SK-N-MC (cell line): ENCODE measurements at regions not wholly inside any gene's neighbourhood (a gene's known extent, or its start where the extent isn't known, plus 50 kb on each side); places are given as distances from the start of the nearest gene placed in this dataset.
A peak's percentile ranks its signal among the peaks of the same experiment; 100 is the strongest.

Experiments
- DNase-seq: peaks from one replicate; pipeline ENCODE4 v3.0.0-alpha.2; 2011; ENCODE audit warnings: low read depth, low spot score
- H3K27ac ChIP-seq: fragments of 200-600 bp; sonication (generic); 2 replicates; pipeline ENCODE4 v1.5.1; 2016; ENCODE audit warnings: mixed run types
- H3K36me3 ChIP-seq: fragments of 200-600 bp; sonication (generic); 2 replicates; pipeline ENCODE4 v1.6.1; 2017; ENCODE audit warnings: antibody characterized with exemption, low read length, mixed read lengths; ENCODE audit not compliant: insufficient read depth
- H3K4me3 ChIP-seq: fragments of 200-600 bp; sonication (generic); 2 replicates; pipeline ENCODE4 v1.5.1; 2016
- H3K9ac ChIP-seq: fragments of 200-600 bp; sonication (generic); 2 replicates; pipeline ENCODE4 v1.8.0; 2017; ENCODE audit warnings: mixed run types, mixed read lengths; ENCODE audit not compliant: insufficient read length
- H3K9me3 ChIP-seq: fragments of 200-600 bp; sonication (generic); 2 replicates; pipeline ENCODE4 v1.6.1; 2017; ENCODE audit warnings: low read depth, mild to moderate bottlenecking, antibody characterized with exemption, low read length, moderate library complexity, mixed read lengths
- EZH2 ChIP-seq: fragments of 200-600 bp; sonication (generic); IDR thresholded peaks from one replicate; pipeline ENCODE4 v1.6.1; 2017; ENCODE audit warnings: antibody characterized with exemption
- FOXP2 ChIP-seq: optimal IDR thresholded peaks from 2 replicates; pipeline ENCODE3; 2011; ENCODE audit warnings: mild to moderate bottlenecking, moderate library complexity; ENCODE audit not compliant: insufficient read depth; ENCODE audit errors: extremely low read length, control extremely low read depth
- POLR2AphosphoS5 ChIP-seq: IDR thresholded peaks from 2 replicates; pipeline ENCODE4 v1.6.1; 2012; ENCODE audit warnings: mild to moderate bottlenecking, low read depth, low read length, borderline replicate concordance

DNA sequence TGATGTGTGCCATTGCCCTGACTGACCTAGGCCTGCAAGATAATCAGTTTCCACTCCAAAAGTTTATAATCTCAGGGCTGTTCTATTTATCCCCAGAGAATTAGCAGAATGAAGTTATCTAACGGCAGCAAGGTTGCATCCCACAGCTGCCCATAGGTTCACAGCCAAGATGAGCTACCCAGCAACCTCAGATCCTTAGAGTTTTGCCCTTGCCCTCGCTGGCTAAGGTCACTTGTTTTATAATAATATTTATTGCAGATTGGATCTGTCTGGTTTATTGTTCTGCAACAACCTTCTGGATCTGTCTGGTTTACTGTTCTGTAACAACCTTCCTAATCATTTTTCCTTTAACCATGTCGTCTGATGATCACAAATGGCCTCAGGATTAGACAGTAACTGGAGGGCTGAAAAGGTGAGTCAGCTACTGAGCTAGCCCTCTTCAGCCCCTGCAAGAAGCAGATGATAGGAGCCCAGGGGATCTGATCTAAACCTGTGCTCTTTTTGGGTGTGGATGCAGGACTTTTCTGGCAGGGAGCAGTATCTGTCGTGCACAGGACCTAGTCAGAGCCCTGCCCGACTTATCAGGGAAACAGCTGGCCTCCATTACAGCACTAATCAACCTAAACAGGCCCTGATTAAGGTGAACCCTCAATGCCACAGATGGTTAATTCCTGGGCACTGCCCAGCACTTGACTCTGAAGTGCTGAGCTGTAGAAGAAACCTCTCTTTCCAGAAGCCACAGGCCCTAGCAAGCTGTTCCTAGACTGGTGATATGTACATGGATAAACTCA lies 642.9 kb upstream of the KIRREL3 start:
- Histone ChIP-seq H3K36me3 (no peaks in the 10 kb centered on the region), H3K9ac (no peak overlapping the region), H3K9me3 (no peaks in the 10 kb centered on the region), H3K27ac (no peak overlapping the region), H3K4me3 (no peak overlapping the region)
- DNase-seq, result no peak
- TF ChIP-seq POLR2AphosphoS5, result no peak
- TF ChIP-seq FOXP2, result no peak
- no peak for TF ChIP-seq EZH2

DNA sequence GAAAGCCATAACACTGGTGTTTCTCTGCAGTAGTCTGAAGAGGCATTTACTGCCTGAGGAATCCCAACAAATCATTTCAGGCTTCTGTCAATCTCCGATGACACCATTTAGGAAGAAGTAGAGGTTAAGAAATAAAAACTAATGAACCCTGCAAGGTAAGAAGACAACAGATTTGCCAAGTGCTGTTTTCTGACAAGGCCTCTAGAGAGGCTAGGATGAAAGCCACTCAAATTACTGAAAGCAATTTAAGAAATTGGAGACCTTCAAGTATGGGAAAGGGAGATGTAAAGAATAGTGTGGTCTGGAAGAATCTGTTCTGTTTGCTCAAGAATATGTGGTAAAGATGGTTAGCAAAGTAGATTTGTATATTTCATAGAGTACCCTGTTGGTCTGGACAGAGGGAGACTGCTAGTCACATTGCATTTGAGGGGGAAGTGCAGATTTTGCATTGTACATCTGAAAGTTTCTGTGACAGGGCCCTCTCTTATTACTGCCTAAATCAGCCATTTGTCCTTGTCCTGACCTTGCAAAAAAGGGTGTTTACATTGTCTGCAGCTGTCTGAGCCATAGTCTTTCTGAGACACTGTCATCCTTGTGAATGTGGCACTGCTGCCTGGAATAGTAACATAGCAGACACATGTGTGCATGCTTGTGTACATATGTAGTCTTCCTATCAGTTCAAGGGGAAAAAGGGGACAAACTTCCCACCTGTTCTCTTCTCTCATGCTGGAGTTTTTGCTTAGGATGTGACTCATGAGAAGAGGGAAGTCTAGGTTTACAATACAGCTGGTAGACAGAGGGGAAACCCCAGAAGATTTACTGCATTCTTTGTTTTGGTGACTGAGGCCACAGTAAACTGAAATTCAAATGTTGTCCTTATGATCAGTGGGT lies 640.2 kb upstream of the KIRREL3 start:
- H3K9me3 ChIP-seq, result no peaks in the 10 kb centered on the region
- no peak overlapping the region for H3K9ac ChIP-seq
- no peaks in the 10 kb centered on the region for H3K36me3 ChIP-seq
- TF ChIP-seq POLR2AphosphoS5, result no peak
- TF ChIP-seq EZH2, result no peak
- no peak for TF ChIP-seq FOXP2
- DNase-seq, result no peak
- no peak overlapping the region for H3K27ac ChIP-seq
- H3K4me3 ChIP-seq, result no peak overlapping the region

DNA sequence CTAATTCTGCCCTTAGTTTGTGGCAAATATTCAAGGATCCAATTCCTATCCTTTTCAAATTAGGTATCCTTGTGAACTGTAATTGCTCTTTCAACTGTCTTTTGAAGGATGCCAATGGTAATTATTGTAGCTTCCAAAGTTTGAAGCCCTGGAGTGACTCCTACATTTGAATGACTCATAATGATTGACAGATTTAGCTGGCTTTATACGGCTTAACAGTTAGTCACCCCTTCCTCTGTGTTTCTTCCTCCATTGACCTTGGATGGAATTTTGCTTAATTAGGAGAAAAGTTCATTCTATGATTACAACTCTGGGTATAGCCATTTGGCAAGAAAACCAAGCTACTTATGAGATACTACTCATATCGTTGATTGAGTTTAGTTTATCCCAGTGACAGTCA lies 639.3 kb upstream of the KIRREL3 start:
- DNase-seq, result no peak
- Histone ChIP-seq H3K4me3 (no peak overlapping the region), H3K27ac (no peak overlapping the region), H3K36me3 (no peaks in the 10 kb centered on the region), H3K9me3 (no peaks in the 10 kb centered on the region), H3K9ac (no peak overlapping the region)
- no peak for TF ChIP-seq FOXP2
- TF ChIP-seq EZH2, result no peak
- TF ChIP-seq POLR2AphosphoS5, result no peak

DNA sequence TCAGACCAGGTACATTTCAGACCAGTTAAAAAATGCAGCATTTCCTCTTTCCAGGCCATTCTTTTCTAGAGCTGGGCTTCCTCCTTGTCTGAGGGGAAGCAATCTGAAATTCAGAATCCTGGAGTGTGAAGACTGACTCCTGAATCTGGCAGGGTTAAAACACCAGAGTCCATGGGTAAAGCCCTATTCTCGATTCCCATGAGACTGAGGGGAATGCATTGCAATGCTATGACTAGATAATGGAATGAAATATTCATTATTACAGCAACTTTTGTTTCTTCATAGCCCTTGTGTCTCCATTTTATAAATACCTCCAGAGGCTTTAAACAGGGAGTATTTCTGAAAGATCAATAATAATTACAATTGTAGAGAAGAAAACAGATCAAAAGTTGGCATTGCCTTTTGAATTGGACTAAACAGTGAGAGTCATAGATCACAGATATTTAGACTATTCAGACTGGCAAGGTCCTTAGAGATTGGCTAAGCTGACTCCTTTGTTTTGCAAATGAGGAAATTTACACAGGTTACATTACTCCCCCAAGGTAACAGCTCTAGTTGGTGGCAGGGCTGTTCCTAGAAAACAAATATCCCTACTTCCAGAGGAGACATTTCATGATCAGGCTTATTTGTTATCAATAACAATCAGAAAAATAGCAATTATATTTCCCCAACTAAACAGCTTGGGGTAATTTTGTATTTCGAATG lies 632.6 kb upstream of the KIRREL3 start:
- Histone ChIP-seq H3K36me3 (no peaks in the 10 kb centered on the region), H3K4me3 (no peak overlapping the region), H3K27ac (no peak overlapping the region), H3K9ac (no peak overlapping the region), H3K9me3 (no peaks in the 10 kb centered on the region)
- DNase-seq, result no peak
- TF ChIP-seq FOXP2 (no peak), EZH2 (no peak), POLR2AphosphoS5 (no peak)

DNA sequence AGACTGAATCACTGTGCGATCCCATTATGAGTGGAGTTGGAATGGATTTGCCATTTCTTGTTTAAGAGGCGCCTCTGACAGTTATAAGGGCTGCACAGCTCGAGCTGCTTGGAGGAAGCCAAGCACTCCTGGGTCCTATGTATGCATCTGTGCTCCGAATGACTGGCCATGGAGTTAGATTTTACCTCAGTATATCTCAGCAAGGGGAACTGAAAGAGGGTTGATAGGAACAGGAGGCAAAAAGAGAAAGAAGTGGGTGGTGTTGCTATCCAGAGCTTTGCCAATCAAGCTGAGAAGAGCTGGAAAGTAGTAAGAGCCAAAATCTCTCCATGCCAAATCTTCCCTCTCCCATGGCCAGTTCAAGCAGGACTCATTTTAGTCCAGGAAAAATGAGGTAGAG lies 632.0 kb upstream of the KIRREL3 start:
- H3K4me3 ChIP-seq, result no peak overlapping the region
- no peak for DNase-seq
- H3K9me3 ChIP-seq, result no peaks in the 10 kb centered on the region
- no peak for TF ChIP-seq FOXP2
- TF ChIP-seq EZH2, result no peak
- TF ChIP-seq POLR2AphosphoS5, result no peak
- no peak overlapping the region for H3K9ac ChIP-seq
- no peak overlapping the region for H3K27ac ChIP-seq
- H3K36me3 ChIP-seq, result no peaks in the 10 kb centered on the region

DNA sequence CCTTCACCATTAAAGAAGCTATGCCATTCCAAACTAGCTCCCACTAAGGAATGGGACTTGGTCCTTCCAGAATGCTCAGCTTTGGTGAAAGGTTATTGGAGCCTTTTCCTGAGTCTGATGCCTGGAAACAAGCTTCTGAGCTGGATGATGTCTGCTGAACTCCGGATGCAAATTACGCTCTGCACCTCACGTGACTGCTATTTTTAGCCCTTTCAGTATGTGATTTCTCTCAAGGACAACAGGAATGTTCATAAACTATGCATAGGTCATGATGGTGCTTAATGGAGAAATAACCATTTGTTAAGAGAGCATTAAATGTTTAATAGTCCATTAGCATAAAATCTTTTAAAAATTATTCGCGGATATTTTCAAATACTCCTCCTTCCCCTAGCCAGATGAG lies 631.4 kb upstream of the KIRREL3 start:
- Histone ChIP-seq H3K4me3 (no peak overlapping the region), H3K9me3 (no peaks in the 10 kb centered on the region), H3K9ac (no peak overlapping the region), H3K27ac (no peak overlapping the region), H3K36me3 (no peaks in the 10 kb centered on the region)
- no peak for DNase-seq
- no peak for TF ChIP-seq FOXP2
- no peak for TF ChIP-seq POLR2AphosphoS5
- no peak for TF ChIP-seq EZH2

DNA sequence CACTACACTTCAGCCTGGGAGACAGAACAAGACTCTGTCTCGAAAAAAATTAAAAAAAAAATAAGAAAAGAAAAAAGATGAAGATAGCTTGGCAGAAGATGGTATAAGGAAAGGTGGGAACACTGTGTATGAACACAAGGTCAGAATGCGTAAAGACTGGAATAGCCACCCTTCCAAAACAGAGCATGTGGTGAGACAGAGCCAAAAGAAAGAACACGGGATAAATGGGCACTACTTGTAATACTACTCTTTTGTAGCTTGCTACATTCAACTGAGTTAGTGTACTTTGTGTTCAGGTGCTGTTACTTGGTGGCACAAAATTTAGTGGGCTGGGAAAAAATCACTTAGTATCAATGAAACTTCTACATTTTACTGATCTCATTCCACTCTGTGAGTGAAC lies 628.6 kb upstream of the KIRREL3 start:
- H3K9ac ChIP-seq, result no peak overlapping the region
- no peak overlapping the region for H3K27ac ChIP-seq
- H3K9me3 ChIP-seq, result no peaks in the 10 kb centered on the region
- no peak for DNase-seq
- H3K4me3 ChIP-seq, result no peak overlapping the region
- TF ChIP-seq FOXP2 (no peak), POLR2AphosphoS5 (no peak), EZH2 (no peak)
- H3K36me3 ChIP-seq, result no peaks in the 10 kb centered on the region

DNA sequence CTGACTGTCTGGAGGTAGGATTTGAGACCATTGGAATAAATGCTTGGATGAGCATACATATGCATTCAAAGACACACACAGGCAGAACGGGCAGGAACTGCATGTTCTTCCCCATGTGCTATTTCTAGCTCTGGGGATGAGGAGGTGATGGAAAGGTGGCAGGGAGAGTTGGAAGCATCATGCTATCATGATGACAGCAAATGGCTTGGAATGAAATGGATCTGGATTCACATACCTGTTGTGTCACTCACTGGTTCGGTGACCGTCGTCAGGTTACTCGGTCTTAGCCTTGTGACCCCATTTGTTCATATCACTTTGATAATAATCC lies 627.9 kb upstream of the KIRREL3 start:
- Histone ChIP-seq H3K9ac (no peak overlapping the region), H3K36me3 (no peaks in the 10 kb centered on the region), H3K4me3 (no peak overlapping the region), H3K9me3 (no peaks in the 10 kb centered on the region), H3K27ac (0 out of 2 replicates have a peak overlapping the region, but pooled peaks have one; percentile 79)
- no peak for DNase-seq
- TF ChIP-seq POLR2AphosphoS5 (no peak), EZH2 (no peak), FOXP2 (no peak)
